Thyroid gland (tissue), 4 donors: ENCODE measurements at regions not wholly inside any gene's neighbourhood (a gene's known extent, or its start where the extent isn't known, plus 50 kb on each side); places are given as distances from the start of the nearest gene placed in this dataset.

Experiments used
- DNase-seq, 2 donors: peaks; one replicate each; pipeline ENCODE4 v3.0.0-alpha.2; 2019
- H3K27ac ChIP-seq, 3 donors: fragments of 200-600 bp; sonication (generic); 1 replicate in 2 of 3; 2 replicates in 1 of 3; pipeline ENCODE4 v1.5.1; 2016 to 2019; ENCODE audit warnings: mild to moderate bottlenecking in 1 of 3, moderate library complexity in 1 of 3
- H3K27me3 ChIP-seq: fragments of 200-600 bp; sonication (generic); one replicate; pipeline ENCODE4 v1.5.1; 2019
- H3K36me3 ChIP-seq, 2 donors: fragments of 200-600 bp; sonication (generic); one replicate each; pipeline ENCODE4 v1.5.1; 2016 to 2019
- H3K4me1 ChIP-seq, 2 donors: fragments of 200-600 bp; sonication (generic); one replicate each; pipeline ENCODE4 v1.5.1; 2017 to 2019
- H3K4me3 ChIP-seq, 3 donors: fragments of 200-600 bp; sonication (generic); replicated peaks in 1 of 3; 1 replicate in 2 of 3; 2 replicates in 1 of 3; pipeline ENCODE4 v1.5.1; 2016; ENCODE audit warnings: mild to moderate bottlenecking in 1 of 3
- H3K9me3 ChIP-seq: fragments of 200-600 bp; sonication (generic); one replicate; pipeline ENCODE4 v1.5.1; 2017
- POLR2A ChIP-seq, 2 donors: fragments of 450-650 bp; IDR thresholded peaks; one replicate each; pipeline ENCODE4 v1.6.1; 2017; ENCODE audit warnings: antibody characterized with exemption in 2 of 2, mild to moderate bottlenecking in 2 of 2, moderate library complexity in 1 of 2
- WGBS, 2 donors: methylation state at CpG; one replicate each; pipeline ENCODE4 v1.1.5; 2017; 5-methylcytosine and 5-hydroxymethylcytosine counted together
- intact Hi-C: fragments of 100-400 bp; cut with DNase I; formaldehyde crosslinking; loops from one replicate; pipeline ENCODE4 v1.15.1; 2023
- TF ChIP-seq, protein P1 (sequence below), 6 experiments: fragments of 200-600 bp in 3 of 6; fragments of 450-650 bp in 3 of 6; sonication (generic) in 3 of 6; IDR thresholded peaks; one replicate each; pipeline ENCODE4 v1.5.1; 2016 to 2019; ENCODE audit warnings: antibody characterized with exemption in 6 of 6, mild to moderate bottlenecking in 2 of 6, inconsistent platforms in 1 of 6, moderate library complexity in 1 of 6

DNA sequence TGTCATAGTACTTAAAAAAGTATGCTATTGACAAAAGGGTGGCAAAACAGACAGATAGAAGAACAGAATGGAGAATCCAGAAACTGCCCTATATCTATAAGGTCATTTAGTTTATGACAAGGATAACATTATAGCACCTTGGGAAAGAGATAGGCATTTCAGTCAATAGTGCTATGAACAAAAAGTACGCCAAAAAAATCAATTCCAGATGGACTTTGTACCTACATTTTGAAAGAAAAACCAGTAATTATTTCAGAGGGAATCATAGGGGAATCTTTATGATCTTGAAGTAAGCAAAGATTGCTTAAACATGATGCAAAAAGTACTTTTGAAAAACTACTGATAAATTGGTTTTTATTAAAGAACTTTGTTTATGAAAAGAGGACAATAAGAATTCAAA lies 59.9 kb upstream of the SETBP1 start:
- H3K27ac ChIP-seq: no peak overlapping the region
- peaks cover 3 to 7% of the 10 kb centered on the region in 2 donors for H3K4me1 ChIP-seq
- TF ChIP-seq POLR2A (IDR thresholded peaks at IDR 0.05): no peak
- TF ChIP-seq, protein P1, sequence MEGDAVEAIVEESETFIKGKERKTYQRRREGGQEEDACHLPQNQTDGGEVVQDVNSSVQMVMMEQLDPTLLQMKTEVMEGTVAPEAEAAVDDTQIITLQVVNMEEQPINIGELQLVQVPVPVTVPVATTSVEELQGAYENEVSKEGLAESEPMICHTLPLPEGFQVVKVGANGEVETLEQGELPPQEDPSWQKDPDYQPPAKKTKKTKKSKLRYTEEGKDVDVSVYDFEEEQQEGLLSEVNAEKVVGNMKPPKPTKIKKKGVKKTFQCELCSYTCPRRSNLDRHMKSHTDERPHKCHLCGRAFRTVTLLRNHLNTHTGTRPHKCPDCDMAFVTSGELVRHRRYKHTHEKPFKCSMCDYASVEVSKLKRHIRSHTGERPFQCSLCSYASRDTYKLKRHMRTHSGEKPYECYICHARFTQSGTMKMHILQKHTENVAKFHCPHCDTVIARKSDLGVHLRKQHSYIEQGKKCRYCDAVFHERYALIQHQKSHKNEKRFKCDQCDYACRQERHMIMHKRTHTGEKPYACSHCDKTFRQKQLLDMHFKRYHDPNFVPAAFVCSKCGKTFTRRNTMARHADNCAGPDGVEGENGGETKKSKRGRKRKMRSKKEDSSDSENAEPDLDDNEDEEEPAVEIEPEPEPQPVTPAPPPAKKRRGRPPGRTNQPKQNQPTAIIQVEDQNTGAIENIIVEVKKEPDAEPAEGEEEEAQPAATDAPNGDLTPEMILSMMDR (IDR thresholded peaks at IDR 0.05): no peak
- no peak for DNase-seq
- no peaks in the 10 kb centered on the region for H3K9me3 ChIP-seq
- H3K36me3 ChIP-seq: no peaks in the 10 kb centered on the region
- H3K4me3 ChIP-seq: no peak overlapping the region
- 46 to 87% methylated on average over 1 of the region's 1 CpG for WGBS, 2 donors
- H3K27me3 ChIP-seq: no peaks in the 10 kb centered on the region
- intact Hi-C loops: no loop called here

DNA sequence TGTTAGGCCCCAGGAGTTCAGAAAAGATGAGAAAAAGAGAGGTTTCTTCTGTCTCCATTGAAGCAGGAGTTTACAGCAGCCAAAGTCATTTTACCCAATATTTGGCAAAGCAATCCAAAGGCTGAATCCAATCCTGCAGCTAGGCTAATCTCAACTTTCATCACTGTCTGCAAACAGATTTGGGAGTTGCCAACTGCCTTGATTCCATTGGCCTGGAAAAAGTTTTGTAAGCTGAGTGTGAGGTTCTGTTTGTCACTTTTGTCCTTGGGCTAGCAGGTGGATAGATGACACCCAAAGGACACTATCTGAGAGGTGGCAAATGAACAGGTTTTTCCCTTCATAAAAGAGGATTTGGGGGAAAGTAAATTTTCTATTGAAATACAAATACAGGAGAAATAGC lies 56.6 kb upstream of the SETBP1 start:
- no peak for DNase-seq
- Histone ChIP-seq H3K27me3 (no peaks in the 10 kb centered on the region), H3K27ac (no peak overlapping the region), H3K4me1 (peaks cover 3 to 7% of the 10 kb centered on the region in 2 donors), H3K36me3 (no peaks in the 10 kb centered on the region), H3K9me3 (no peaks in the 10 kb centered on the region), H3K4me3 (no peak overlapping the region)
- intact Hi-C loops: no loop called here
- TF ChIP-seq, protein P1 (IDR thresholded peaks at IDR 0.05): no peak
- no peak for TF ChIP-seq POLR2A (IDR thresholded peaks at IDR 0.05)

DNA sequence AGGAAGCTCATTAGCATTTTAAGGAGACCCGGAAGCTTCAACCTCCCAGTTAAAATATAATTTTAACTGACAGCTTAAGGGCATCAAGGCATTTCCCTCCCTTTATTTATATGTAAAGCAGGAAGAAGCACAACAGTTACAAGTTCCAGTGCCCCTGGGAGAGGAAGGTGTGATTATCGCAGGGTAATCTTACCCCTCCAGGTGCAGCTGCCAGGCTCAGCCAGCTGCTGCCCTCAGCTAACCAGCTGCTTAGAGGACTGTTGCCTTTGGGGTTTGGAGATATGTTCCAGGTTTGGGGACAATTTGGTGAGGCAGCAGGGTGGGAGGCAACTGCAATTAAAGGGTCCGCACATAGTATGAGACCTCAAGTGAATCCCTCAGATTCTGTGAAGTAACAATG lies 55.3 kb upstream of the SETBP1 start:
- H3K4me1 ChIP-seq: peaks cover 3 to 7% of the 10 kb centered on the region in 2 donors
- no peak overlapping the region for H3K27ac ChIP-seq
- intact Hi-C loops: no loop called here
- WGBS, 2 donors: 92% methylated on average over 3 of the region's 3 CpGs
- H3K9me3 ChIP-seq: no peaks in the 10 kb centered on the region
- TF ChIP-seq, protein P1 (IDR thresholded peaks at IDR 0.05): no peak
- no peak for TF ChIP-seq POLR2A (IDR thresholded peaks at IDR 0.05)
- H3K27me3 ChIP-seq: no peaks in the 10 kb centered on the region
- no peak for DNase-seq
- no peaks in the 10 kb centered on the region for H3K36me3 ChIP-seq
- H3K4me3 ChIP-seq: no peak overlapping the region

DNA sequence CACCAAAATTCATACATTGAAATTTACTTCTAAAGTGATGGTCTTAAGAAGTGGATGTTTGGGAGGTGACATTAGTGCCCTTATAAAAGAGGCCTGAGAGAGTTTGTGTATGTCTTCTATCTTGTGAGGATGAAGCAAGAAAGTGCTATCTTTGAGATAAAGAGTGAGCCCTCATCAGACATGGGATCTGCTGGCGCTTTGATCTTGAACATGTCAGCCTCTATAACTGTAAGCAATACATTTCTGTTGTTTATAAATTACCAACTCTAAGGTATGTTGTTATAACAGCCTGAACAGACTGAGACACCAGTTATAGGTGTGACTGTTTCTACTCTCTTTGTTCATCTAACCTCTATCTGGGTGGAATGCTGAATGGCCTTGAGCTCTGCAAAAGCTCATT lies 54.5 kb upstream of the SETBP1 start:
- no peaks in the 10 kb centered on the region for H3K27me3 ChIP-seq
- TF ChIP-seq POLR2A (IDR thresholded peaks at IDR 0.05): no peak
- TF ChIP-seq, protein P1 (IDR thresholded peaks at IDR 0.05): no peak
- 97 to 100% methylated on average over 1 of the region's 1 CpG for WGBS, 2 donors

DNA sequence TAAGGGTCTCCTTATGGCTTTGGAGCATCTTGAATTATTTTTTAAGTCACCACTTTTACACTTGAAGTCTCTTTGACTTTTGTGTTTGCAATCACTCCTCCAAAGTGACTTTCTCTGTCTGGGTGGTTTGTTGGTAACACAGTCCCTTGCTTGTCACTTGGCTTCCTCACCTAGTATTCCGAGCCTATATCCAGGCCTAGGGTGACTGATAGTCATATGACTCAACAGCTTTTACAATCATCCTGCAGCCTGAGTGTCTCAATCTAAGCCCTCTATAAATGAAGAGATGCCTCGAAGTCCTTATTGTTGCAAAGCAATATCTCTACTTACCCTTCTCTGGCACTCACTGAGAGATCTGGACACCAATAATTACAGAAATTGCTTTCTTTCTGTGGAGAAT lies 53.9 kb upstream of the SETBP1 start:
- Histone ChIP-seq H3K9me3 (no peaks in the 10 kb centered on the region), H3K36me3 (no peaks in the 10 kb centered on the region), H3K4me1 (peaks cover 3 to 7% of the 10 kb centered on the region in 2 donors), H3K27ac (no peak overlapping the region), H3K4me3 (no peak overlapping the region), H3K27me3 (no peaks in the 10 kb centered on the region)
- WGBS, 2 donors: 86 to 90% methylated on average over 2 of the region's 2 CpGs
- TF ChIP-seq, protein P1 (IDR thresholded peaks at IDR 0.05): no peak
- no peak for TF ChIP-seq POLR2A (IDR thresholded peaks at IDR 0.05)
- no peak for DNase-seq
- intact Hi-C loops: no loop called here

More for the DNA sequence above, 54.5 kb upstream of the SETBP1 start:
- Histone ChIP-seq H3K9me3 (no peaks in the 10 kb centered on the region), H3K36me3 (no peaks in the 10 kb centered on the region), H3K4me3 (no peak overlapping the region), H3K4me1 (peaks cover 3 to 7% of the 10 kb centered on the region in 2 donors), H3K27ac (no peak overlapping the region)
- no peak for DNase-seq
- intact Hi-C loops: no loop called here
